ENCODE measurements at regions not wholly inside any gene's neighbourhood (a gene's known extent, or its start where the extent isn't known, plus 50 kb on each side); places are given as distances from the start of the nearest gene placed in this dataset.

- Mint-ChIP-seq H3K36me3 (ENCODE audit: low read depth) (no peaks in the 10 kb centered on the region), H3K4me3 (no peak overlapping the region)
- DNase-seq = no peak
These were observed 131.6 kb upstream of the E2F8 start for GRCh38 chr11:19372381-19372780.

GRCh38 chr11:19370100-19370861 lies 129.5 kb upstream of the E2F8 start:
- no peak for TF ChIP-seq CTCF (IDR thresholded peaks at IDR 0.05)
- Mint-ChIP-seq H3K4me3 (no peak overlapping the region), H3K4me1 (peaks cover 9% of the 10 kb centered on the region), H3K9me3 (no peaks in the 10 kb centered on the region), H3K27me3 (ENCODE audit: low read depth, poor library complexity) (peaks cover 18% of the 10 kb centered on the region), H3K36me3 (ENCODE audit: low read depth) (no peaks in the 10 kb centered on the region), H3K27ac (peak overlapping the region; percentile 2)
- no peak for DNase-seq

More at GRCh38 chr11:19372381-19372780, 131.6 kb upstream of the E2F8 start:
- TF ChIP-seq CTCF (IDR thresholded peaks at IDR 0.05) = no peak
- no peak overlapping the region for H3K27ac Mint-ChIP-seq
- H3K4me1 Mint-ChIP-seq = no peaks in the 10 kb centered on the region
- peaks cover 22% of the 10 kb centered on the region for H3K27me3 Mint-ChIP-seq (ENCODE audit: low read depth, poor library complexity)
- H3K9me3 Mint-ChIP-seq = no peaks in the 10 kb centered on the region

- Mint-ChIP-seq H3K27me3 (ENCODE audit: low read depth, poor library complexity) (peaks cover 25% of the 10 kb centered on the region), H3K36me3 (ENCODE audit: low read depth) (no peaks in the 10 kb centered on the region), H3K4me3 (no peak overlapping the region), H3K9me3 (no peaks in the 10 kb centered on the region), H3K27ac (no peak overlapping the region), H3K4me1 (peaks cover 9% of the 10 kb centered on the region)
- TF ChIP-seq CTCF (IDR thresholded peaks at IDR 0.05) = no peak
- no peak for DNase-seq
These were observed 128.1 kb upstream of the E2F8 start for GRCh38 chr11:19368726-19369375.

- DNase-seq = no peak
- Mint-ChIP-seq H3K36me3 (ENCODE audit: low read depth) (no peaks in the 10 kb centered on the region), H3K4me1 (peaks cover 9% of the 10 kb centered on the region), H3K4me3 (no peak overlapping the region), H3K27me3 (ENCODE audit: low read depth, poor library complexity) (peaks cover 17% of the 10 kb centered on the region), H3K27ac (no peak overlapping the region), H3K9me3 (no peaks in the 10 kb centered on the region)
- no peak for TF ChIP-seq CTCF (IDR thresholded peaks at IDR 0.05)
These were observed 126.4 kb upstream of the E2F8 start for GRCh38 chr11:19366992-19367709.

- Mint-ChIP-seq H3K27me3 (ENCODE audit: low read depth, poor library complexity) (peaks cover 22% of the 10 kb centered on the region), H3K4me1 (peaks cover 9% of the 10 kb centered on the region), H3K4me3 (no peak overlapping the region), H3K27ac (no peak overlapping the region), H3K36me3 (ENCODE audit: low read depth) (no peaks in the 10 kb centered on the region), H3K9me3 (no peaks in the 10 kb centered on the region)
- TF ChIP-seq CTCF (IDR thresholded peaks at IDR 0.05) = no peak
- DNase-seq = no peak
These were observed 125.1 kb upstream of the E2F8 start for GRCh38 chr11:19365743-19366410.

Data from nephron progenitor cell (in vitro differentiated cells).